Testis (tissue), 2 donors: ENCODE measurements at regions not wholly inside any gene's neighbourhood (a gene's known extent, or its start where the extent isn't known, plus 50 kb on each side); places are given as distances from the start of the nearest gene placed in this dataset.
"Not testable (repeated sequence)": the region's sequence is repeated elsewhere in the genome, so short reads cannot be mapped to it uniquely, and the experiment has no call there.

Experiments used
- DNase-seq: peaks from one replicate; pipeline ENCODE4 v3.0.0-alpha.2; 2019
- H3K27ac ChIP-seq, 2 donors: fragments of 200-600 bp; sonication (generic); one replicate each; pipeline ENCODE4 v1.5.1; 2019
- H3K27me3 ChIP-seq: fragments of 200-600 bp; sonication (generic); one replicate; pipeline ENCODE4 v1.5.1; 2019
- H3K36me3 ChIP-seq: fragments of 200-600 bp; sonication (generic); one replicate; pipeline ENCODE4 v1.5.1; 2017; ENCODE audit warnings: low read depth; ENCODE audit errors: missing control alignments
- H3K4me1 ChIP-seq: fragments of 200-600 bp; sonication (generic); one replicate; pipeline ENCODE4 v1.5.1; 2019
- H3K4me3 ChIP-seq, 2 donors: fragments of 200-600 bp; sonication (generic); one replicate each; pipeline ENCODE4 v1.5.1; 2017 to 2019
- H3K9me3 ChIP-seq: fragments of 200-600 bp; sonication (generic); one replicate; pipeline ENCODE4 v1.5.1; 2017
- CTCF ChIP-seq, 3 experiments: fragments of 450-650 bp in 2 of 3; fragments of 200-600 bp in 1 of 3; sonication (generic) in 1 of 3; IDR thresholded peaks; one replicate each; pipeline ENCODE4 v1.5.1; 2016 to 2019; ENCODE audit warnings: antibody characterized with exemption in 3 of 3, mild to moderate bottlenecking in 2 of 3, moderate library complexity in 1 of 3
- POLR2A ChIP-seq: fragments of 450-650 bp; IDR thresholded peaks from one replicate; pipeline ENCODE4 v1.6.1; 2017; ENCODE audit warnings: antibody characterized with exemption, mild to moderate bottlenecking, moderate library complexity
- WGBS, 2 donors: methylation state at CpG; one replicate each; pipeline ENCODE4 v1.1.5; 2018; 5-methylcytosine and 5-hydroxymethylcytosine counted together
- intact Hi-C: fragments of 100-400 bp; cut with DNase I; formaldehyde crosslinking; loops from one replicate; pipeline ENCODE4 v1.15.1; 2023; ENCODE audit warnings: low total_unique reads

GRCh38 chr3:23130406-23130805, 72.7 kb upstream of the UBE2E2 start:
- DNase-seq, result no peak
- intact Hi-C loops, result no loop called here
- Histone ChIP-seq H3K9me3 (no peaks in the 10 kb centered on the region), H3K27ac (no peak overlapping the region), H3K4me1 (no peaks in the 10 kb centered on the region), H3K4me3 (no peak overlapping the region), H3K27me3 (no peaks in the 10 kb centered on the region), H3K36me3 (no peaks in the 10 kb centered on the region)
- TF ChIP-seq POLR2A (no peak), CTCF (IDR thresholded peaks at IDR 0.05) (no peak)
- WGBS, 2 donors, result 58 to 64% methylated on average over 4 of the region's 4 CpGs

- no peaks in the 10 kb centered on the region for H3K4me1 ChIP-seq
- no peaks in the 10 kb centered on the region for H3K36me3 ChIP-seq
- WGBS, 2 donors, result 77 to 81% methylated on average over 12 of the region's 12 CpGs
- no peak overlapping the region for H3K27ac ChIP-seq
- no peak for DNase-seq
- no peak overlapping the region for H3K4me3 ChIP-seq
- intact Hi-C loops, result no loop called here
- H3K27me3 ChIP-seq, result no peaks in the 10 kb centered on the region
- no peaks in the 10 kb centered on the region for H3K9me3 ChIP-seq
- TF ChIP-seq CTCF (IDR thresholded peaks at IDR 0.05) (no peak), POLR2A (no peak)
Measured at GRCh38 chr3:23135026-23135785, 67.9 kb upstream of the UBE2E2 start.

- Histone ChIP-seq H3K27me3 (no peaks in the 10 kb centered on the region), H3K36me3 (no peaks in the 10 kb centered on the region), H3K4me3 (no peak overlapping the region), H3K4me1 (no peaks in the 10 kb centered on the region), H3K9me3 (no peaks in the 10 kb centered on the region), H3K27ac (no peak overlapping the region)
- TF ChIP-seq POLR2A, result no peak
- no peak for TF ChIP-seq CTCF (IDR thresholded peaks at IDR 0.05)
- WGBS, 2 donors, result 91 to 93% methylated on average over 2 of the region's 2 CpGs
- intact Hi-C loops, result no loop called here
- DNase-seq, result no peak
Measured at GRCh38 chr3:23136054-23136453, 67.1 kb upstream of the UBE2E2 start.

GRCh38 chr3:23144051-23144450, 59.1 kb upstream of the UBE2E2 start:
- H3K36me3 ChIP-seq, H3K4me1 ChIP-seq, H3K9me3 ChIP-seq, H3K4me3 ChIP-seq, H3K27ac ChIP-seq, intact Hi-C loops, DNase-seq, H3K27me3 ChIP-seq: not testable (repeated sequence)
- WGBS, 2 donors, result 88 to 92% methylated on average over 2 of the region's 2 CpGs

- Histone ChIP-seq H3K27ac (no peak overlapping the region), H3K36me3 (no peaks in the 10 kb centered on the region), H3K27me3 (no peaks in the 10 kb centered on the region), H3K4me1 (no peaks in the 10 kb centered on the region), H3K4me3 (no peak overlapping the region), H3K9me3 (no peaks in the 10 kb centered on the region)
- 82 to 97% methylated on average over 2 of the region's 2 CpGs for WGBS, 2 donors
- intact Hi-C loops, result no loop called here
- TF ChIP-seq POLR2A (no peak), CTCF (IDR thresholded peaks at IDR 0.05) (no peak)
- no peak for DNase-seq
Measured at GRCh38 chr3:23146163-23146562, 57.0 kb upstream of the UBE2E2 start.
